ENCODE measurements at regions not wholly inside any gene's neighbourhood (a gene's known extent, or its start where the extent isn't known, plus 50 kb on each side); places are given as distances from the start of the nearest gene placed in this dataset.

DNA sequence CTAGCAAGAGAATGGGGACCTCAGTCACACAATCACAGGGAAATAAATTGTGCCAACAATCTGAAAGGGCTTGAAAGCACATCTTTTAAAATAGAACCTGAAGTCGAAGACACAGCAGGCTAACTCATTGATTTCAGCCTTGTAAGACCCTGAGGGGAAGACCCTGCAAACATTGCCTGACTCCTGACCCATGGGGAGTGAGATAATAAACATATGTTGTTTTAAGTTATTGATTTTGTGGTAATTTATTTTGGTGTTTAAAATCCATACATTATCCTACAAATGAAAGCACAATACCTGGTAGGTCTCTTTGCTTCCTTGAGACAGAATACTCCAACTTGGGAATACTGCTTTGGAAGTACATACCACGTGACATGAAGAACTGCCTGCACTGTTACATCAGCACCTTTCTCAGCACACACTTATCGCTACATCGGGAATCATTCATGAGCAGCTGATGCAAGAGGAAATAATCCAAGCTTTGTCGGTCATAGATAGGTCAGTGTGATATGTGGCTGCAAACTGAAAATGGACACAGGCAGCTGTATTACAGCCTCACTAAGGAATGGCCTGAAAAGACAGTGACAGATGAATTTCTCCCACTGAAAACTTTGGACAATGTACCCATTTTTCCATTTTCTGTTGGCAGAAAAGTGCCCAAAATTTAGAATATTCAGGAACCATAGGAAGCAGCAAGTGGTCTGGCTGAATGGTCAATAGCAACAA, 494.5 kb upstream of the MAP2 start:
- TF ChIP-seq, protein P1, sequence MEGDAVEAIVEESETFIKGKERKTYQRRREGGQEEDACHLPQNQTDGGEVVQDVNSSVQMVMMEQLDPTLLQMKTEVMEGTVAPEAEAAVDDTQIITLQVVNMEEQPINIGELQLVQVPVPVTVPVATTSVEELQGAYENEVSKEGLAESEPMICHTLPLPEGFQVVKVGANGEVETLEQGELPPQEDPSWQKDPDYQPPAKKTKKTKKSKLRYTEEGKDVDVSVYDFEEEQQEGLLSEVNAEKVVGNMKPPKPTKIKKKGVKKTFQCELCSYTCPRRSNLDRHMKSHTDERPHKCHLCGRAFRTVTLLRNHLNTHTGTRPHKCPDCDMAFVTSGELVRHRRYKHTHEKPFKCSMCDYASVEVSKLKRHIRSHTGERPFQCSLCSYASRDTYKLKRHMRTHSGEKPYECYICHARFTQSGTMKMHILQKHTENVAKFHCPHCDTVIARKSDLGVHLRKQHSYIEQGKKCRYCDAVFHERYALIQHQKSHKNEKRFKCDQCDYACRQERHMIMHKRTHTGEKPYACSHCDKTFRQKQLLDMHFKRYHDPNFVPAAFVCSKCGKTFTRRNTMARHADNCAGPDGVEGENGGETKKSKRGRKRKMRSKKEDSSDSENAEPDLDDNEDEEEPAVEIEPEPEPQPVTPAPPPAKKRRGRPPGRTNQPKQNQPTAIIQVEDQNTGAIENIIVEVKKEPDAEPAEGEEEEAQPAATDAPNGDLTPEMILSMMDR (conservative IDR thresholded peaks at IDR 0.05; ENCODE audit: low read depth in 2 of 2): no peak
- TF ChIP-seq EZH2phosphoT487 (IDR thresholded peaks at IDR 0.05; ENCODE audit: unreplicated experiment) (no peak), POLR2AphosphoS5 (IDR thresholded peaks at IDR 0.05; ENCODE audit: low read depth) (no peak)
